SK-N-DZ (cell line): ENCODE measurements at regions not wholly inside any gene's neighbourhood (a gene's known extent, or its start where the extent isn't known, plus 50 kb on each side); places are given as distances from the start of the nearest gene placed in this dataset.
"Not testable (repeated sequence)": the region's sequence is repeated elsewhere in the genome, so short reads cannot be mapped to it uniquely, and the experiment has no call there.

Experiments
- DNase-seq: peaks from one replicate; pipeline ENCODE4 v3.0.0-alpha.2; 2015; ENCODE audit warnings: low spot score

DNA sequence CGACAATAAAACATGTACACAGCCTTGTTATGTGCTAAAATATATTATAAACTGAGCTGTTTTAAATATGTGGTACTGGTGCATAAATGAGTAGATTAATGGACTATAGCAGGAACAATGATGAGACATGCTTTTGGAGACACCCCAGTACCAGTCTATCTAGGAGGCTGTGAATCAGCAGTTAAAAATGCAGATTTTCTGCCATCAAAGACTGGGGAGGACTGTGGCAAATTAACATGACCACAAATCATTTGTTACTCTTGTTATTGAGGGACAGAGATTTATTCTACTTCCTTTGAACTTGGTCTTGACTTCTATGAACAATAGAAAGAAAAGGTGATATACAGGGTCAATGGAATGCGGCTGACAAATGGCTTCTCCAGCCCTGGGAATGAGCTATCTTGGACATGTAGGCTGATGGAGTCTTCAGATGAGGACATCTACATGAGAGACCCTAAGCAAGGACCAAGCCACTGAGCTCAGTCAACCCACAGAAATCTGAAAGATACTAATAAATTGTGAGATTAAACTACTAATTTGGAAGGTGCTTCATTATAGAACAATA lies 551.7 kb upstream of the GJE1 start:
- no peak for DNase-seq

DNA sequence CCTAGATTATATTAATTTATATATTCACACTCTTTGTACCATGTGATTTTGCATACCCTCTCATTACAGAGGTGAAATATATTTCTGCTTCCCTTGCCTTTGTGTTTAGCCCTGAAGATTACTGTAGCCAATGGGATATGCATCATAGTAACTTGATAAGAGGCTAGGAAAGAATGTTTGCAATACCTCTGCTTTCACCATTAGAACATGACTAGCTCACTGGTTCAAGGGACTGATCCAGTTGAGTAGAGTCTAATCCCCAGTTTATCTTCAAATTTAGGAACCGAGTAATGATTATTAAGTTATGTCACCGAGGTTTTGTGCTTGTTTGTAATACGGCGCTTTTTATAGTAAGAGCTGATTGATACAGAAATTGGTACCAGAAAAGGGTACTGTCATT lies 552.6 kb upstream of the GJE1 start:
- no peak for DNase-seq

DNA sequence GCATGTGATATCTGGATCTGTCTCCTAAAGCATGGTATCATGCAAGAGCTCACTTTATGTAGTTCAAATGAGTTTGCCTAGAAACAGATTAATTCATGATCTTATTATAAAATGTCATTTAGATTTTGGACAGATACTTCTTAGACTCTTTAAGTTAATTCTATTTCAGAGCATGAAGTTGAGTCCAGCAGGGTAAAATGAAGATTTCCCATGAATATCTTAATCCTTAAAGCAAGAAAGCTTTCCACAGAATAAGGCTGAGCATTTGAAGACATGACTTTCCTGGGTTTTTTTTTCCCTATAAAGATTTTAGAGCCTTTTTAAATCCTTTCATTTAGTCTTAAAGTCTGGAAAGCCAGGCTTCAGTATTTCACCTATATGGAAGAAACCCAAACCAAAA lies 556.0 kb upstream of the GJE1 start:
- DNase-seq: peak; percentile 80

DNA sequence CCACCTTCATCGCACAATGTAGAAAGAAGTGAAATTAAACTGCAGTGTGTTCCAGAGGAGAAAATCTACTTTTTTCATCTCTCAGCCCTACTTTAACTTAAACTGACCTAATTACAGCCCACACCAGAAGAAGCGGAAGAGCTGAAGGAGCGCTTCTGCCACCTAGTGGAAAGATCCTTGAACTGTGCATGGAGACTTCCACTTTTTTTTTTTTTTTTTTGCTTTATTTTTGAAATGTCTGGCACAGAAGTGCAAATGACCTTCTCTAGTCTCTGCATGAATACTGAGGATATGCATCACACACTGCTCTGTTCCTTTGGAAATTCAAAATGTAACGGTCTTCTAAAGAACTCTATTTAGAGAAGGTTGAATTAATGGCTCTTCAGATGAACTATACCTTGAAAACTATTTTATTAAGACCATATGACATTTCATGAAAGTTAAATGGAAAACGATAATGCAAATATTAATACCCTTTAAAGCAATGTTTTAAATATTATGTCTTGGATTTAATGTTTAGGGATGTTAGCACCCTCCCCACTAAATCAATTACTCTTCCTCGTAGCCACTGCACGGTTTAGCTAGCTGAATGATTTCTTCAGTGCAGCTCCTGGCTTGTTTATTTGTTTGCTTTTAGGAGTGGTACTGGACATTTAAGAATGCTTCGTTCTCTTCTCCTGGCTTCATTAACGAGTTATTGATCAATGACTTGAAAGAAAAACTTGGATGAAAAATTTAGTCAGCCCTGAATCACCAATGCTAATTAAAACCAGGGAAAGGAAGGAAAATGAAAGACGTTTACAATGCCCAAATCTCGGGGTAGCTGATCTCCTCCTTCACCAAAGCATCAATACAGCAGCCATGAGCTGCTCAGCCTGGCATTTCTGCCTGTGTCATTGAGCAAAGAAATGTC lies 569.6 kb upstream of the GJE1 start:
- DNase-seq: peak; percentile 81

DNA sequence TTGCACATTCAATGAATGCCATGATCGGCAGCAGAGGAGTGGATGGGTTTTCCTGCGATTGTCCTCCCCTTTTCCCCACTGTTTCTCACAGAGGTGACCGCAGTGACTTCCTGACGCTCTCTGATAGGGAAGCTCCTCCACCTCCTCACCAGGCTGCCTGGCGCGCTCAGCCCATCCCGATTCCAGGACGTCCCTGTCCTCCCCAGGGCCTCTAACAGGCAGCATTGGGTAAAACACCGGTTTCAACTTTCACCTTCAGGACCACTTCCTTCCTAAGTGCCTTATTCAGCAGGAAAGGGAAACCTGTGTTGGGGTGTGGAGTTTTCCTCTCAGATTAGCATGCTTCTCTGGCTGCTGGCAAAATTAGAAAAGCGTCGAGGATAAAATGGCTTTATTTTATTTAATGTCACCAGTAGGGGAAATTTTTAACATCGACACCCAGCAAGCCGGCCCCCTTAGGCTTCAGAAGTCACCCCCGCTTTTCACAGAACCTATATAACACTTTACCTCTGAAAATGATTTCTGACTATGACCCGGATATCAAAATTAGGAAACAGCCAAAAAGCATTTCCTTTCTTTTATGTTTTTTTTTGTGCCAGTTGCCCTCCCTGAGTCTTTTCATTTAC lies 570.4 kb upstream of the GJE1 start:
- peak; percentile 63 for DNase-seq

DNA sequence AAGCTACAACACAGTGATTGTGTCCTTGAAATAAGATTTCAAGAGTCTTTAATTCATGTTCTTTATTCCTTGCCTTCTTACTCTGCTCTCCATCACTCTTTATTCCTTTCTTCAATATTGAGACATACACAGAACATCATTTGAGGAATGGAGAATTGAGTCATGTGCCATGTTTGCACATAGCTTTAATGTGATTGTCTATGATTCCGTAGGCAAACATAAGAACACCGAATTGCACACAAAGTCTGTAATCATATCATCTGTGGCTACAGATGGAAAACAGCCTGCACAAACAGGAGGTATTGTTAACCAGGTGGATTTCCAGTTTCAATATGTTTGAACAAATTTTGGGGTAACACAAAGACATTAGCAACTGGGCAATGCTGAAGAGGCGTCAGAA lies 571.6 kb upstream of the GJE1 start:
- DNase-seq: no peak

DNA sequence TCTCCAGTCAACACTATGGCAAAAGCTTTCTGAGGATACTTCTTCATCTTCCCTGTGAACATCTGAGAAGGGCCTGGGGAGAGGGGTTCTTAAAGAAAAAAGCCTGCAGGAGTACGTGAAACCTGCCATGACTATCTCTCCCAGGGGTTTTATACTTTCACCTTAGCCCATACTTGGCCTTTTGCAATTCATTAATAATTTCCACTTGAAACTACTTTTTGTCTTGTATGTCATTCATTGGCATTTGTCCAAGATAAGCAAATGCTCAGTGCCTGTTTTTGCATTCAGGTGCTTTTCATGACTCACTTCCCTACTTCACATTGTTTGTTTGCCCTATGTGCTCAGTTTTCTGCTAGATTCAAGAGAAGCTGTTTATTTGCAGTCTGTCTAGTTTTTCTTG lies 580.3 kb upstream of the GJE1 start:
- DNase-seq: no peak

DNA sequence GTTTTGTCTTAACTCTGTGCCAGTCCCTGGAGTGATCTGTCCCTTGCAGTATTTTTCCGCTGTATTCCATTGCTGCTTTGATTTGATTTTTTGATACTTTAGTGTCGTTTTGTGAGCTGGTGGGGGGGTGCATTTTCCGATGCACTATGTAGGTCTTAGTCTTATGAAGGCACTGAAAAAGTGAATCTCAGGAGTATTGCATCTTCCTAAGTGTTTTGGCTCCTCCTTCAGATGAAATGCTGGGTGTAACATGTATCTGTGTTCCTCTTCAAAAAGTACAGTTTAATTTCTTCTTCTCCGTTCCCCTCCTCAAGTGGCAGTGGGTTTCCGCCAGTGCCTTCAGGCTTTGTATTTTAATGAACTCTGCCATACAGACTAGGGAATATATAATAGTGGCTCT lies 580.7 kb upstream of the GJE1 start:
- DNase-seq: no peak

DNA sequence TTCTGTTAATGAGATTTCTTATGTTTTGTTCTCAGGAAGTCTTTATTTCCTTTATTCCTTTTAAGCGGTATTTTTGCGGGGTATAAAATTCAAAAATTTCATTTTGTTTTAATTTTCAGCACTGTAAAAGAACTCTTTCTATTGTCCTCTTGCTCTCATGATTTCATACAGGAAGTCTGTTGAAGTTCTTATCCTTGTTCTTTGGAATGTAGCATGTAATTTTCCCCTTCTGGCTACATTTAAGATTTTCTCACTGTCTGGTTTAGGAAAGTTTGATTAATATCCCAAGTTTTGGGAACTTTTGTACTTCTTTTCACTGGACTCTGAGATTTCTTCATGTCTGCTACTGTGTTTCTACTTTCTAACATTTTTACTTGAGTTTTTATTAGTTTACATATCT lies 581.4 kb upstream of the GJE1 start:
- no peak for DNase-seq

DNA sequence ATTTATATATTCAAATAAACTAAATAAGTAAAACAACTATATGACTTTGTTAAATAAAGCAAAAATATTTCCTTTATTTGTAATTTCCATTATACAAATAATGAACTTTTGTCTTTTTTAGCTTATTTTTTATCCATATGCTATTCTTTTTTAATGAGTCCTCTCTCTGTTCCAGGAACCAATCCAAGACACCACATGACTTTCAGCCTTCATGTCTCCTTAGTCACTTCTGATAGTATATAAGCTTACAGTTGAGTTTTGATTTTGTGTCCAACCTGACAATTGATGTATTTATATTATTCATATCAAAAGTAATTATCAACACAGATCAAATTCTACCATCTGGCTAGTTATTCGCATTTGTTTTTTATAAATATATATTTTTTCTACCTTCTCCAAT lies 582.3 kb upstream of the GJE1 start:
- DNase-seq: no peak

DNA sequence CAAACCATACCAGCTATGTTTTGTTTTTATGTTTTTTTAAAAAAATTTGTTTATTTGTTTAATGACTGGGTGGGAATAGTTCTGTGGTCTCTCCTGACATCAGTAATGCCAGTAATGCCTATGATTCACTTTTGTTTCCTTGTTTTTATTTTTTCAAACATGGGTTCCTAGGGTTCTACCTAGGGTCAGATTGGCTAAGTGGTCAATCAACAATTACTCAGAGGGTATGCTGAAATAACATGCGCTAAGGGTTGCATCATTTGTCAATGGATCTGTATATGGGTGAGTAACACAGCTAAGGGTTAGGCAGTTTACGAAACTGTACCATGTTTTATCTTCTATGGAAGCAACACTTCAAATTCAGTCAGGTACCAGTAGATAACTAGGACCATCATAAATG lies 583.8 kb upstream of the GJE1 start:
- no peak for DNase-seq

DNA sequence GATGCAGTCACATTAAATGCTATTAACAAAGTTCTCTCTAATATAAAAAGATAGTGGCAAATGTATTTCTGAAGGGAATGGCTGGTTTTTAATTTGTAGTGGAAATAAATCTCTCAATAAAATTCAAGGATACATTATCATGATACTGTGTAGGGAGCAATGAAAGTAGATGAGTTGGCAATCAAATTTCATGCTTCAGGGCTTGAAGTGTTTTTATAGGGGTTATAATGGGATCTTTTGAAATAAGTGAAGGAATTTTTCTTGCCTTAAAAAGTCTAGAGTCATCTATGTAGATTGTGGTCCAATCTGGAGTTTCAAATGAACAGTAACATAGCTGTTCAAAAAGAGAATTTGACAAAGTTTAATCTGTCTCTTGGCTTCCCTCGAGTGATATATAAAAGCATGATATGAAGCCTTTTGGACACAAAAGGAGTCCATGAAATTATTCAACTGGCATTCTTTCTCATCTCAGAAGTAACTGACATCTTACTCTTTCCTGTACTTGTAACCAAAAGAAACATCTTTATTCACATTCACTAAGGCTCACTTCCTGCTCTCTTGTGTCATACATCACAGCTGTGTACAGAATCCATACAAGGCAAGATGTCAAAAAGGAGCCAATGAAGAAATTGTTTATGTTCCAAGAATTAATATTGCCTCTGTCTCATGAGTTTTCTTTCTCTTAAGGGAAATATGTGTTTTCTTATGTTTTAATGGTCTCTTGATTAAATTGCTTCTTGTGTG lies 591.0 kb upstream of the GJE1 start:
- no peak for DNase-seq

DNA sequence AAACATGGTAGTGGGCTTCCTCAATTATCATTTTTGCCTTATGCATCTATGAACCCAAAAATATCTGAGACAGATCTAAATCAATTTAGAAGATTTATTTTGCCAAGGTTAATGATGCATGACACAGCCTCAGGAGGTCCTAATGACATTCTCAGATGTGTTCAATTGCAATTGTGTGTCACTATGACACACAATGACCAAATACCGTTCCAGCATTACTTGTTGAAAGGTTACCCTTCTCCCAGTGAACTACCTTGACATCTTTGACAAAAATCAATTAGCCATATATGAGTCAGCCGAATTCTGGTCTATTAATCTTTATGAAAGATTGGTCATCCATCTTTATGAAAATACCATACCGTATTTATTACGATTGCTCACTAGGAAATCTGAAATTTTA lies 592.5 kb upstream of the GJE1 start:
- no peak for DNase-seq

DNA sequence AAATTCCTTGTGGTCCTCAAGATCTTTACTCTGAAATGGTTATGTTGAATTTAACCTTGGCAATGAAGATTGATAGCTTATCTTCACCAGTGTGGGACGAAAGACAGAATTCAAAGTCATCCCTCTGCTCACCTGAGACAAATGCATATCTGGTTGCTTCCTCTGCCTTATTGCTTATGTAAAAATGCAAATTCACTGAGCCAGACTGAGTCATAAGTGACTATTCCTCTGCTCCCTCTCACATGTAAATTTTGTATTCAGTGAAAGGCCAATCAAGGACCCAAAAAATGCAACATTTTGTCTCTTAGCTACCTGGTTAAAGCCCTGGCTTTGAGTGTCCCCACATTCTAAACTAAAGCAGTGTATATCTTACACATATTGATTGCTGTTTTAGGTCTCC lies 593.1 kb upstream of the GJE1 start:
- DNase-seq: no peak

DNA sequence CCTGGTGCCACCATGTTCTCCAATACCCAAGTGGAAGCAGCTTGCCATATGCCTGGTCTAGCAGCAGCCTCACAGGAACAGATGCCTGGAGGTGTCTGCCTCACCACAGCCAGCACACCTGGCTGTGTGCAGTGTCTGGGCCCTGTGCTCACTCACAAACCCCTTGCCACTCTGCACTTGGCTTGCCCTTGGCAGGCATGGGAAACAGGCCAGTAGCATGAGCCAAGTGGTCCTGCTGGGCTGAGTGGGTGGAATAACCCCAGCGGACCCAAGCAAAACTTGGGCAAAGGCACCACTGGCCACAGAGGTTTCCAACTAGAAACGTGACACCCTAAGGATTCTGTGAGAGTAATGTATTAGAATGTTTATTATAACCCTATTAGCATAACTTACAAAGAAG lies 600.5 kb upstream of the GJE1 start:
- DNase-seq: no peak

DNA sequence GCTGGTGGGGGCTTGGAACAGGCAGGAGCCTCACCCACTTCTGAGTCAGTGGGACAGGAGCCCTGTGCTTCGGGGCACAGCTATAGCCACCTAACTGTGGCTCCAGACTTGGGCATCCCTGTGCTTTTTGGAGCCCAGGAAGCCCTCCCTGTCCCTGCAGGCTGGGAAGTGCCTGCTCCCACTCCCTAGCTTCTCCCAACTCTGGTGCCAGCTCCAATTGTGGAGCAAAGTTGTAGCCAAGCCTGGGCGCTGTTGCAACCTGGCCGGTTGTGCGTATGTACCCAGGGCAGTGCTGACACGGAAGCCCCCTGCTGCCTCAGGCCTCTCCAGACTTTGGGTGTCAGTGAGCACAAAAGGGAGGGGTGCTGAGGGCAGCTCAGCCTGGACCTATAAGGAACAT lies 601.7 kb upstream of the GJE1 start:
- no peak for DNase-seq

DNA sequence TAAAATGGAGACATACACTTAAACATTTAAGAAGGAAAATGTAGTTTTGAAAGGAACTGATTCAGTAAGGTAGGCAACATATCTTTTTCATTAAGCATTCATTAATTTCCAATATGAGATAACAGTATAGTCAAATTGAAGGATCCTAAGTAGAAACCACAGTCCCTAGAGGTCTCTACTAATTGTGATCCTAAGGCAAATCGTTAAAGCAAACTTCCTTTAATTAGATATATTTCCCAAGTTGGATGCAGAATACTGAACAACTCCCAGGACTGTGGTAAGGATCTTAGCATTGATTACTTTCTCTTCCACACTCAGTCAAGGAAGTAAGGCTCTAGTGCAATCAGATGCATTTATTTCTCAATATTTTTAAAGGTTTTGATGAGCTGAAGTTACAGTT lies 604.1 kb upstream of the GJE1 start:
- no peak for DNase-seq

DNA sequence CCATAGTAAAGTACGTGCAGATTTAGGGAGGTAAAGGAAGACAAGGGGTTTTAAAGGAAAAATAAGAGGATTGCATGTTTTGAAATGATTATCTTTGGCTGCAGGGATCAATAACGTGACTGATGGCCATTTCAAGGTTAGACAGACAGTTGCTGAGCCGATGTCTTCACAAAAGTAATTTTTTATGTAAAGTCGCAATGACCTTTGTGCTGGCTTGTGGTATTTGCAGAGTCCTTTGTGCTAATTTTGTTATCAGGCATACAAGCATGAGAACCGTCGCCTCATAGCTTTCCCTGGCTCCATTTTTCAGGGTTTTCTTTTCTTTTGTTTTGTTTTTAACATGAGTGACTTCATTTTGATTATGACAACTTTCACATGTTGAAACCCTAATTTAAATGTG lies 605.7 kb upstream of the GJE1 start:
- DNase-seq: no peak

DNA sequence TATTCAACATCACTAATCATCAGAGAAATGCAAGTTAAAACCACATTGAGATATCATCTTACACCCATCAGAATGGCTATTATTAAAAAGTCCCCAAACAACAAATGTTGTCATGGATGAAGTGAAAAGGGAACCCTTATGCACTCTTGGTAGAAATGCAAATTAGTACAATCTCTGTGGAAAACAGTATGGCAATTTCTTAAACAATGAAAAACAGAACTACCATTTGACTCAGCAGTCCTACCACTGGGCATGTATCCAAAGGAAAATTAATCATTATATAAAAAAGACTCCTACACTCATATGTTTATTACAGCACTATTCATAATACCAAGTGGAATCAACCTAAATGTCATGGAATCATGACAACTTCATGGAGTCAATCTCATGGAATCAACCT lies 611.3 kb upstream of the GJE1 start:
- DNase-seq: no peak

DNA sequence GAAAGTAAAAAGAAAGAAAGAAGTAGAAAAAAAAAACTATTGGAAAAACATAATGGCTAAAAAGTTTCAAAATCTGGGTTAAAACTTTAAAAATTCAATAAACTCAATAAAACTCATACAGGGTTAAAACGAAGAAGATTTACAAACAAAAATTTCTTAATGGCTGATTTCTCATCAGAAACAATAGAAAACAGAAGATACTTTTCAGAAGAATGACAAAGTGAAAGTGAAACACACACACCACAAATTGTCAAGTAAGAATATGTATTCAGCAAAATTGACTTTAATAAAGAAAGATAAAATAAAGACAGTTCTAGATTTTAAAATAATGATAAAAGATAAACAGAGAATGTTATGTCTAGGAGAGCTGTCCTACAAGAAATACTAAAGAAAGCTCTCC lies 618.9 kb upstream of the GJE1 start:
- no peak for DNase-seq

DNA sequence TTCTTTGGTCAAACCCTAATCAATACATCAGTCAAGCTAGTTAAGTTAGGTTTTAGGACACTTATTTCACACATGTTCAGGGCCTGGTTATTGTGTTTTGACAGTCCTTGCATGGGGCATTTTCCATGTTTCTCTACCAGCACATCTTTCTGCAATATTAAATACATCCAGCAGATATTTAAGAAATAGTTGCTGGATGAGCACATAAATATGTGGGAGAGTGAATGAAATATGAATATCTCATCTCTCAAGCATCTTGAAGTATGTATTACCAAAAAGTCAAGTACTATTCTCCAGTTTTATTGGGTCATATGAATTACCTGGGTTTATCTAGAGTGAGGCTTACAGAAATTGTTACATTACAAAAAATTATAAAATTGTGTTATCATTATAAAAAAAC lies 621.9 kb upstream of the GJE1 start:
- no peak for DNase-seq

DNA sequence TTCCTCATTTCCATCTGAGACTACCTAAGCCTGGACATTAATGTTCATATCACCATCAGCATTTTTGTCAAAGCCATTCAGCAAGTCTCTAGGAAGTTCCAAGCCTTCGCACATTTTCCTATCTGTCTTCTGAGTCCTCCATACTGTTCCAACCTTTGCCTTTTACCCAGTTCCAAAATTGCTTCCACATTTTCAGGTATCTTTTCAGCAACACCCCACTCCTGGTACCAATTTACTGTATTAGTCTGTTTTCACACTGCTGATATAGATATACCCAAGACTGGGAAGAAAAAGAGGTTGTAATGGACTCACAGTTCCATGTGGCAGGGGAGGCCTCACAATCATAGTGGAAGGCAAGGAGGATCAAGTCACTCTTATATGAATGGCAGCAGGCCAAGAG lies 626.7 kb upstream of the GJE1 start:
- DNase-seq: not testable (repeated sequence)
